Ramos (cell line): ENCODE measurements at regions not wholly inside any gene's neighbourhood (a gene's known extent, or its start where the extent isn't known, plus 50 kb on each side); places are given as distances from the start of the nearest gene placed in this dataset.

Experiments
- in situ Hi-C: fragments of 300-500 bp; cut with MboI; formaldehyde crosslinking; loops from one replicate; pipeline ENCODE4 v1.14.3; 2022; ENCODE audit warnings: low sequenced_read_pairs; ENCODE audit not compliant: unreplicated experiment

DNA sequence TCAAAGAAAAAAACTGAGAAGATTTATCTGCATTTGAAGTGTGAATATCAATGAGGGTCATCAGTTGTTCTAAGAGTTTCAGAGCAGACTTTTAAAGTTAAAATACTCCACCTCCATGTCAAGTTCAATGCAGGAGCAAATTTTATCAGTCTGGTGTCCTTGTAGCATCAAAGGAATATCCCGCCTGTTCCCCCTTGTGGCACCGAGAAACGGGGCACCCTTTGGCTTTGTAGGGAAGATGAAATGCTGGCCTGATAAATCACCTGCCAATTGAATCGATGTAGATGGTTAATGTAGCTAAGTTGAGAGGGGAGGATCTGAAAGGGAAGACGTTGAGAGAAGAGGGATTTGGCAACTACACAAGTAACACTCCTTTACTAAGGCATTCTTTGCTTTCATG, 714.5 kb downstream of the EFNA5 start:
- in situ Hi-C loops = no loop called here

- in situ Hi-C loops = no loop called here
Observed at GRCh38 chr5:106940986-106941385, 729.8 kb downstream of the EFNA5 start.

DNA sequence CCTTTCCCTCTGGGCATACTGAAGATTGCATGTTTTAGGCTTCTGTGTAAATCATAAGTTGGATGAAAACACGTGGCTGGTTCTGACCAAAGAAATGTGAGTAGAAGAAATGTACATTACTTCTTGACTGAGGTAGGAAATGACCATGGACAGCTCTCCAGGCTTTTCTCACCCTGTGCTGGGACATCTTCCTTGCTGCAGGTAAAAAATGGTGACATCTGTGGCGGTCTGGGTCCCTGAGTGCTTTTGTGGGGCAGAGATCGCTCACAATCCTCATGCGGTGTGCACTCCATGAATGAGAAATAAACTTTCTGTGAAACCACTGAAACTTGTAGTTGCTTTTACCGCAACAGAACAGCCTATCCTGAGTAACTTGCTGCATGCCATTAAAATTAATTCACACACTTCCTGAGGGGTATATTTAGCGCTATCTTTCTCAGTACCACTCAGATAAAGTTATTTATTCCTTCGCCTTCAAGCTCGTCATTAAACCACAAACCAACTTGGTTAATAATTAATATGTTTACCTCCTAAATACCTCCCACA, 730.4 kb downstream of the EFNA5 start:
- in situ Hi-C loops = no loop called here

DNA sequence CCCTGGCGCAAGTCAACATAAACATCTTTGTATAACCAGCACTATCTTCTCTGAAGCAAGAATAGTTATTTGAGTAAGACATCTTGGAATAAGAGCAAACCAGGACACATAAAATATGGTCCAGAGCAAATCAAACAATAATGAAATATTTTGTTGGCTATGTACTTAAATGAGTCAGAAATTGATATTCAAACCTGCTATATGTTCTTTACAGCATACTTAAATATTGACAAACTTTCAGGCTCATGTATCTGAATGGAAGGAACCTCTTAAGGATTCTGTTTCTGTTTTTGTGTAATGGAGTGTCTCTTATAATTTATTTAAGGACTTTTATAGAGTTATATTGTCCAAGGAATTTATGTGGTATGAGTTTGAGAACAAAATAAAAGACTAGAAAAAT, 747.3 kb downstream of the EFNA5 start:
- in situ Hi-C loops = no loop called here

DNA sequence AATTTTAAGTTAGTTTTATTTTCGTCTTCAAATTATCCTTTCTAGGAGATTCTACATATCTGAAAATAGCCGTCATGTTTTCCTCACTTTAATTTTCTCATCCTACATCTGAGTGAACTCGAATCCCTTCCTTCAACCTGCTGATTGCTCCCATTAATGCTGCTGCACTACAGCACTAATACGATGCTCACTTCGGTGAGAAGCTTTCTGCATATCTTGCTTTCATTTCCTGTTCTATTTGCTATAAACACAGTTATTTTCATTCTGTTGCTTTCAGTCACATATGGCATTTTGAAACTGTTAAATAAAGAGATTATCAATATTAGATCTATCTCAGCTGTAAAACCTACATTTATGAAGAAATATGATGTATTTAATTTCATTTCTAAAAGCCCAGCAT, 749.2 kb downstream of the EFNA5 start:
- in situ Hi-C loops = no loop called here

DNA sequence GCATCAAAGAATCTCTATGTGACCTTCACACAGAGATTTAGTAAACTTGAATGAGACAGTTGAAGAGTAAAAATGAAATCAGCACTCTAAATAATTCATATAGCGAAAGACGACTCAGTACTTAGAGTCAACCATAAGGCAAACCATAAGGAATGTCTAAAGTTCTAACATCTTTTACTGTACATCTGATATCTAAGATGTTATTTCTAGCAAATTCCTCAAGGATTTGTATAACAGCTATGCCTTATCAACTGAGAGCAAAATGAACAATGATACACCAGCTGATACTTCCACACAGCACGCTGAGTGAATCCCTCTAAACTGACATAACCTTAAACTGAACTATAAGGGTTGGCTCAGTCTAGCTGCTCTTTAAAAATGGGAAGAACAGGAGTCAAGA, 760.3 kb downstream of the EFNA5 start:
- in situ Hi-C loops = no loop called here

DNA sequence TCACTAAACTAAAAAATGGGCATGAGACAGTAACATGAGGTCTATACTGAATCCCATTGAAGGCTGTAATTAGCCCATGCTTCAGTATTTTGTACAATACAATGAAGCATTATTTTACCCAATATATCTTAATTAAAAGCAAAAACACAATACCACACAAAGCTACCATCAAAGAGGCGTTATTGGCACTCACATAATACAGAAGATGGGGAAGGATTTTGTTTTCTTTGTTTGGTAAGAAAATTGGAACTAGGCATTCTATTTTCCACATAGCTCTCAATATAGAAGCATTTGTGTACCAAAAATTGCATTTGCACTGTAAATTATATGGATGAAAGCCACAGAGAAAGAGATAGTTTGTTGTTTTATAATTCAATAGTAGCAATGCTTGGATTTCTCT, 761.0 kb downstream of the EFNA5 start:
- in situ Hi-C loops = no loop called here

DNA sequence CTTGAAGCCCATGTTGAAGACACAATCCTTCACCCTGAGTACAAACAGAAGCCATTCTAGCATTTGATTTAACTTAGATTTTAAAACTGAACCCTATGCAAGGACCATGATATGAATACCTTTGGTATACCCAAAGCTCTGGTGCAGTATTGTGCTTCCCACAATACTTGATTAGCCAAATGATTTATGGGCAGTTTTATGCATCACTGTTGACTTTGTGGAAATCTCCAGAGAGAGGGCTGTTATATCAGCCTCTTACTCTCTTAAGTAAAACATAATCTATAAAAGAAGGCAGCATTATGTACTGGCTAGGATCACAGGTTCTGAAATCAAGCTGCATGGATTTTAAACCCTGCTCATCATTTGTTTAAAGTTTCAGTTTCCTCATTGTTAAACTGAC, 762.8 kb downstream of the EFNA5 start:
- in situ Hi-C loops = no loop called here

DNA sequence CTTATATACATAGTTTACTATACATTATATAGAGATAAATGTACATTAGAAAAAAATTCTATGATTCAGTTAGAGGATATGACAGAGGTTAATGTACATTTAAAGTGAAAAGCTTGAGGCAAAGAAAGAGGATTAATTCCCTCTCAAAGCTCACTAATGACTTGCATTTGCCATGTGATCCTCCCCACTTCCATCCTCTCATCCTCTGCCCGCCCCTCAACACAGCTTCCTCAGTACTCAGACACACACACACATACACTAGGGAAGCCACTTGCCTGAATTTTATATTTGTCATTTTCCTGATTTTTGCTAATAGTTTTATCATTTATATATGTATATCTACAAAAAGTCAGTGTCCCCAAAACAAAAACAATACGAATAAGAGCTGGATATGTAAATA, 764.5 kb downstream of the EFNA5 start:
- in situ Hi-C loops = no loop called here

- in situ Hi-C loops = no loop called here
Observed at GRCh38 chr5:106894964-106895363, 775.8 kb downstream of the EFNA5 start.

DNA sequence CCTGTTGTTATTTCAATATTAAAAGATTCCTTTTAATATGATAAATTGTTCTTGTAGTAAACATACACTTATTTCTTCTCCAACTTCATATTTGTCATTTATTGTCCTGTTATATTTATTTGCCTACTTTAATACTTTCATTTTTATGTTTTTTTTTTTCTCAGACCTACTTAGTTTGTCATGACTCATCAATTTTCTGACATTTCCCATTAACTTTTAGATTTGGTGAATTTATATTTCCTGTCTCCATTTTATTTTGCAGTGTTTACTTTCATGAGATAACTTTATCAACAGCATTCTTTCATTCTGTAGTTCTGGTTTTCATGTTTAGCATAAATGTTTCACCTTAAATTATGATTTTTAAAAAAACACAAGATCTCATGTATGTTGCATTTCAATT, 788.7 kb downstream of the EFNA5 start:
- in situ Hi-C loops = no loop called here

DNA sequence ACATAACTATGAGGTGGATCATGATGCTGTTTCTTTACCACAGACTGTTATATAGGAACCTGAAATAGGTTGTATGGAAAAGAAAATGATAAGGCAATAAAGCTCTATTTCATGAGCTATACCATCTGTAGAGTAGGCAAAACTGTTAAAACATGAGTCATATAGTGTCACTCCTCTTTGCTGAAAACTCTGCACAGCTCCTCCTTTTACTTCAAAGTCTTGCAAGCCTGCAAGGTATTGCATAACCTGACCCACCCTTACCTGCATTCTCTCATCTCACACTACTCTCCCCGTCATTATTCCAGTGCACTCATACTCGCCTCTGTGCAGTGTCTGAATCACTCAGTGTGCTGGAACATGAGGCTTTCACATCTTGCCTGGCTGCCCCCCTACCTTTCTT, 790.1 kb downstream of the EFNA5 start:
- in situ Hi-C loops = no loop called here

GRCh38 chr5:106877881-106878280, 792.9 kb downstream of the EFNA5 start:
- in situ Hi-C loops = no loop called here

GRCh38 chr5:106876665-106877194, 794.0 kb downstream of the EFNA5 start:
- in situ Hi-C loops = no loop called here

DNA sequence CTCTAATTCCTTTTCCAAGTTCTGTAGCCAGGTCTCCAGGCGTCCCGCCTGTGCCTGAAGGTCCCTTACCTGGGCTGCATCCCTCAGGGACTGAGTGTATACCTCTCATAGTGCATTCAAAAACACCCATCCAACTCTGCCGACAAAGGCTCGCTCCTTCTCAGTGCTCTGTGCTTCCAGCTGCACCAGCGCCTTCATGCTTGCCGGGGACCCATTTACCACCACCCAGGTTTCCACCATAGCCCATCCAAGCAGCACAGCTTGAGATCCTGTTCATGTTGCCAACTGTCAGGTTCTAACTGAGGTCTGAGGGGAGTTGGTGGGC, 794.5 kb downstream of the EFNA5 start:
- in situ Hi-C loops = no loop called here

DNA sequence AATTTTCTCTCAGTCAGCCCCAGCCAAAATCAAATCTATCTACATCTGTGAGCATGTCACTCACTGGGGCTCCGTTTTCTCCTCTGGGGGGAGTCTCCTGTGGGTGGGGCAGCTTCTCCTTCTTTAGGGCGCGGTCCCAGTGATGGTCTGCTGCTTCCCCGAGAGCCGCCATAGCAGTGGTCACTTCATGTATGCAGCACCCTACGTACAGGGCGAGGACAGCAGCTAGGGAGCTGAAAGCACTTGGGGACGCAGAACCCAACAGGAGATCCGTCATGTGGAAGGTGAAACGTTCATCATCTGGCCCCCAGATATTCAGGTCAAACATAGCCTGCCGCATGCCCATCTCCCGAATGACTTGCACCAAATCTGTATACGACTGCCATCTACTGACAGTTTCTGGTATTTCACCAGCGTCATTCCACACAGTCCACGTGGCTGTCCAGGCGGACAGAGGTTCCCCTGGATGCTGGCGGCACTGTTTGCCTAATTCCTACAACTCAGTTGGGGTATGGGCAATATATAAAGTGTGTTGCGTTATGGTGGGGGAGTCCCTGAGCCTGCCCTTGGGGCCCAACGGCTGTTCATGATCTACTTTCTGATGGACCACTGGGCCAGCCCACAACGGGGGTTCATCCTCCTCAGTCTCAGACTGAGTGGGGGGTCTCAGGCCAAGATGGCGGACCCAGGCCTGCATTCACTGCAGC, 795.0 kb downstream of the EFNA5 start:
- in situ Hi-C loops = no loop called here

DNA sequence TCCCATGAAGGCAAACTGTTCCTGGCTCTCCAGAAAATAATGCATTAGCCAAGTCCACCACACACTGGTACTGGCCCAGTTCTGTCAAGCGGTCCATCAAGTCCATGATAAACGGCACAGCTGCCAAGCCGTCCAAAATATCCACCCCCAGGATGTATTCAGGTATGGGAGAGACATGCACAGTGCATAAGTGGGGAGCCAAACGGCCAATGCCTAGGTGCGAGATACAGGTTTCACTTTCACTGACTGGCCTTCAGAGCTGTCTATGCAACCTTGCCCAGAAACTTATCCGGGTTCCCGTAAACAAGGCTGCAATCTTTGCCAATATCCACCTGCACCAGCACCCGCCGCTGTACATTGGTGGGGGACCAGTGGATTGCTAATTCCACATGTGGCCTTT, 795.8 kb downstream of the EFNA5 start:
- in situ Hi-C loops = no loop called here

GRCh38 chr5:106874531-106874930, 796.2 kb downstream of the EFNA5 start:
- in situ Hi-C loops = no loop called here

DNA sequence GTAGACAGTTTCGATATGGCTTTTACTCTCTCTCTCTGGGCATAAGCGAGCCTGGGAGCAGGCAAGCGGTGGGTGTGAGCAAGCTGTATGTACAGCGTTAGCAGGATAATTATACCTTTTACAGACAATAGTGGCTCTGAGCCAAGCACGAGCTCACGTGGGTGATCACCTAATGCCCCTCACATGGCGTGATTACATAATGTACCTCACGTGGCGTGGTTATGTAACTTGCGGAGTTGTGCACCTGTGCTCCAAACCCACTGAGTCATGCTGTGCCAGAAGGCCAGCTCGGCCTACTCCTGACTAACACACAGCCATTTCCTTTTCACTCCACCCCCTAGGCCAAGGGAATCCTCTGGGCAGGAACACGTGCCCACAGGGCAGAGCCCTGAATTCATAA, 797.2 kb downstream of the EFNA5 start:
- in situ Hi-C loops = no loop called here

- in situ Hi-C loops = no loop called here
Observed at GRCh38 chr5:106865279-106865678, 805.5 kb downstream of the EFNA5 start.

DNA sequence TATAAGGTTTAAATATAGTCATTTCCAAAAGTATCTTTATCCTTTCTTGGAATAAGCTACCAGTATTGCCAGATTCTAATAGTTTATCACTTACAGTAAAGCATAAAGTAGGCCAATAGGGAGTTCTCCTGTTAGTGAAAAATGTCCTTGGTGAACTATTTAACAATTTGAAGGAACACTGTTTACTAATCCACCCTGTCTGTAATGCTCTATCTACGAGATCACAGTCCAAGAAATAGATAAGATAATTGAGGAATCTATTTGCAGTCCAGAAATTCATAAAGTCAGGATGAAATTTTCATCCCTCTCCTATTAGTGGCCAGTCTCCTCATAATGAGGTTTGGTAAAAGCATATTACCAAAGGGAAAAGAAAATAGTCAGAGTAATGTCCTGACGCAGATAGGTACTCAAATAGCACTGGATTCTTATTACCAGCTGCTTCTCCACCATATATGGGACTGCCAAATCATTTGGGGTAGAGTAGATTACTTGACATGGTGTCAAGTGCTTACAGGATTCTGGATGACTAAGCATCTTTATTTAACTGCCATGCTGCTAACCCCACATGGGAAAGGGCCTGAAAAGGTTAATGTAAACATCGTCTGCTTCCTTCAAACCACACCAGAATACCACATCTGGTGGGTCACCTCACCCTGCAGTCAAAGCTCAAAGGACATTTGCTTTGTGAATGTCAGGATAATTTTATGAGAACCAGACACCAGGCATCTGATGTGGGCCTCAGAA, 808.1 kb downstream of the EFNA5 start:
- in situ Hi-C loops = no loop called here
